ENCODE measurements at regions not wholly inside any gene's neighbourhood (a gene's known extent, or its start where the extent isn't known, plus 50 kb on each side); places are given as distances from the start of the nearest gene placed in this dataset.

- TF ChIP-seq CTCF (IDR thresholded peaks at IDR 0.05; ENCODE audit: unreplicated experiment) = no peak
- H3K27ac Mint-ChIP-seq = no peak overlapping the region
These were observed 243.0 kb downstream of the HNMT start for GRCh38 chr2:138207074-138207930.

GRCh38 chr2:138209009-138209408 is 244.7 kb downstream of the HNMT start:
- Mint-ChIP-seq H3K9me3 (ENCODE audit: low read depth) (peaks cover 10% of the 10 kb centered on the region), H3K4me3 (ENCODE audit: low read depth) (no peak overlapping the region), H3K4me1 (ENCODE audit: low read depth) (no peaks in the 10 kb centered on the region), H3K36me3 (ENCODE audit: insufficient read depth) (no peaks in the 10 kb centered on the region), H3K27ac (no peak overlapping the region), H3K27me3 (no peaks in the 10 kb centered on the region)
- TF ChIP-seq CTCF (IDR thresholded peaks at IDR 0.05; ENCODE audit: unreplicated experiment) = no peak
- DNase-seq (ENCODE audit: low spot score, unreplicated experiment) = no peak

More at GRCh38 chr2:138207074-138207930, 243.0 kb downstream of the HNMT start:
- Mint-ChIP-seq H3K4me3 (ENCODE audit: low read depth) (no peak overlapping the region), H3K9me3 (ENCODE audit: low read depth) (peaks cover 13% of the 10 kb centered on the region), H3K4me1 (ENCODE audit: low read depth) (no peaks in the 10 kb centered on the region), H3K36me3 (ENCODE audit: insufficient read depth) (no peaks in the 10 kb centered on the region), H3K27me3 (no peaks in the 10 kb centered on the region)
- DNase-seq (ENCODE audit: low spot score, unreplicated experiment) = no peak

GRCh38 chr2:138210487-138210886 is 246.2 kb downstream of the HNMT start:
- H3K4me3 Mint-ChIP-seq (ENCODE audit: low read depth) = no peak overlapping the region
- no peaks in the 10 kb centered on the region for H3K36me3 Mint-ChIP-seq (ENCODE audit: insufficient read depth)
- H3K27me3 Mint-ChIP-seq = no peaks in the 10 kb centered on the region
- H3K27ac Mint-ChIP-seq = no peak overlapping the region
- peaks cover 8% of the 10 kb centered on the region for H3K9me3 Mint-ChIP-seq (ENCODE audit: low read depth)
- H3K4me1 Mint-ChIP-seq (ENCODE audit: low read depth) = no peaks in the 10 kb centered on the region
- no peak for DNase-seq (ENCODE audit: low spot score, unreplicated experiment)
- no peak for TF ChIP-seq CTCF (IDR thresholded peaks at IDR 0.05; ENCODE audit: unreplicated experiment)

- TF ChIP-seq CTCF (IDR thresholded peaks at IDR 0.05; ENCODE audit: unreplicated experiment) = no peak
- no peak overlapping the region for H3K4me3 Mint-ChIP-seq (ENCODE audit: low read depth)
- no peaks in the 10 kb centered on the region for H3K36me3 Mint-ChIP-seq (ENCODE audit: insufficient read depth)
- H3K9me3 Mint-ChIP-seq (ENCODE audit: low read depth) = peaks cover 3% of the 10 kb centered on the region
- DNase-seq (ENCODE audit: low spot score, unreplicated experiment) = no peak
- H3K4me1 Mint-ChIP-seq (ENCODE audit: low read depth) = no peaks in the 10 kb centered on the region
- no peak overlapping the region for H3K27ac Mint-ChIP-seq
- H3K27me3 Mint-ChIP-seq = no peaks in the 10 kb centered on the region
These were observed 248.2 kb downstream of the HNMT start for GRCh38 chr2:138212434-138212833.

GRCh38 chr2:138213084-138213483 is 248.8 kb downstream of the HNMT start:
- Mint-ChIP-seq H3K36me3 (ENCODE audit: insufficient read depth) (no peaks in the 10 kb centered on the region), H3K4me3 (ENCODE audit: low read depth) (no peak overlapping the region), H3K27ac (no peak overlapping the region), H3K9me3 (ENCODE audit: low read depth) (peaks cover 3% of the 10 kb centered on the region), H3K27me3 (no peaks in the 10 kb centered on the region), H3K4me1 (ENCODE audit: low read depth) (no peaks in the 10 kb centered on the region)
- DNase-seq (ENCODE audit: low spot score, unreplicated experiment) = no peak
- TF ChIP-seq CTCF (IDR thresholded peaks at IDR 0.05; ENCODE audit: unreplicated experiment) = no peak
